ENCODE measurements at regions not wholly inside any gene's neighbourhood (a gene's known extent, or its start where the extent isn't known, plus 50 kb on each side); places are given as distances from the start of the nearest gene placed in this dataset.

DNA sequence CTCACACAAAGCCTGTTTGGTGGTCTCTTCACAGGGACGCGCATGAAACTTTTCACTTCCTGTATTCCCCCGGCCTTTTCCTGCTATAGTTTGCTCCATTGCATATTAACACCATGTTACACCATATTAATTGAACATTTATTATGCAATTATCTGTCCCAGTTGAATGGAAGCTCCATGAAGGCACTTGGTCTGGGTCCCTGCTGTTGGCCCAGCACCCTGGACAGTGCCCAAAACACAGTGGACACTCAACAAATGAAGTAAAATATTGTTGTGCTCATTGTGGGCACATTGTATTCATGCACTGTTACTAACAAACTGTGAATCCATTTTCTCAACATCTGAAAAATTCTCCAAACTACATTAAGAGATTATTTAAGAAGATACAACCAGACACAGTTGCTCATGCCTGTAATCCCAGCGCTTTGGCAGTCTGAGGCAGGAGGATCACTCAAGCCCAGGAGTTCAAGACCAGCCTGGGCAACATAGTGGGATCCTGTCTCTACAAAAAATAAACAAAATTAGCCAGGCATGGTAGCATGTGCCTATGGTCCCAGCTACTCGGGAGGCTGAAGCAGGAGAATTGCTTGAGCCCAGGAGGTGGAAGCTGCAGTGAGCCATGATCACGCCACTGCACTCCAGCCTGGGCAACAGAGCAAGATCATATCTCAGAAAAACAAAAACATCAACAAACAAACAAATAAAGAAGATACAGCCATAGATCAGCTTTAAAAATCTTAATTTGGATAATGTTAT is 292.7 kb upstream of the TENM3 start:
- Mint-ChIP-seq H3K36me3 (ENCODE audit: low read depth) (no peaks in the 10 kb centered on the region), H3K27me3 (ENCODE audit: low read depth) (no peaks in the 10 kb centered on the region), H3K4me1 (ENCODE audit: low read depth) (no peaks in the 10 kb centered on the region), H3K9me3 (peaks cover 3% of the 10 kb centered on the region), H3K4me3 (ENCODE audit: low read depth) (no peak overlapping the region), H3K27ac (no peak overlapping the region)
- DNase-seq (ENCODE audit: low spot score): no peak
- intact Hi-C loops (cut with micrococcal nuclease): no loop called here

DNA sequence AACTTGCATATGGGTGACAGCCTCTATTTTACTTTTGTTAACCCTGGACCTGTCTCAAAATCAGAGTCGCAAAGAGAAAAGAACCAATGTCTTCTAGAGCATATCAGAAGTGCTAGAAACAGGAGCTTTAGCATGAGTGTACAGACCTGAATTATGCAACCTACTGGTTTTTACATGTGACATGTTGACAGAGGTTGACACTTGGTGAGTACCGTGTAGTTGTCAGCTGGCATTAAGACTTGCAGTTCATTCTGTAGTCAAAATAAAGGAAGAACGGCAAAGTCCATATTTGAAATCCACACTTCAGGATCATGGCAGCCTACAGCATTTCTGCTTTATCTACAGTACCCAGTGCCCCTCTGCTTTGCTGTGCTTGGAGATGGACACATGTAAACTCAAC is 291.9 kb upstream of the TENM3 start:
- Mint-ChIP-seq H3K36me3 (ENCODE audit: low read depth) (no peaks in the 10 kb centered on the region), H3K4me1 (ENCODE audit: low read depth) (no peaks in the 10 kb centered on the region), H3K4me3 (ENCODE audit: low read depth) (no peak overlapping the region), H3K27ac (no peak overlapping the region), H3K27me3 (ENCODE audit: low read depth) (no peaks in the 10 kb centered on the region), H3K9me3 (peaks cover 3% of the 10 kb centered on the region)
- intact Hi-C loops (cut with micrococcal nuclease): no loop called here
- DNase-seq (ENCODE audit: low spot score): no peak

DNA sequence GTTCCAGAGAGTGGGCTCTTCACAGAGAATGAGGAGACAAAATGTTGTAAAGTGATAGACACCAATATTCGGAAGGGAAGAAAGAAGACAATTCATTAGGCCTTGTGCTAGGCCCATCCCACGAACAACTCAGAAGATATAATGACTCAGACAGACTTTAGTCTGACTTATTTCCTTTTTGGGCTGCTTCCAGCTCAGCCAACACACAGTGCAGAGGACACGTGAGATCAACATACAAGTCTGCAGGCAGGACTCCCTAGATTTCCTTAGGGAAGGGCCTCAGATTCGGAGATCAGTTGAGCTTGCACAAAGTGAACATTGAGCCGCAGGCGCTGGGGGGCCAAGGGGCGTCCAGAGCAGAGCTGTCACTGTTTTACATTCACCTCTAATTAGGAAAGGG is 290.7 kb upstream of the TENM3 start:
- Mint-ChIP-seq H3K4me1 (ENCODE audit: low read depth) (no peaks in the 10 kb centered on the region), H3K36me3 (ENCODE audit: low read depth) (no peaks in the 10 kb centered on the region), H3K27me3 (ENCODE audit: low read depth) (no peaks in the 10 kb centered on the region), H3K4me3 (ENCODE audit: low read depth) (no peak overlapping the region), H3K27ac (no peak overlapping the region), H3K9me3 (peaks cover 3% of the 10 kb centered on the region)
- intact Hi-C loops (cut with micrococcal nuclease): no loop called here
- no peak for DNase-seq (ENCODE audit: low spot score)

DNA sequence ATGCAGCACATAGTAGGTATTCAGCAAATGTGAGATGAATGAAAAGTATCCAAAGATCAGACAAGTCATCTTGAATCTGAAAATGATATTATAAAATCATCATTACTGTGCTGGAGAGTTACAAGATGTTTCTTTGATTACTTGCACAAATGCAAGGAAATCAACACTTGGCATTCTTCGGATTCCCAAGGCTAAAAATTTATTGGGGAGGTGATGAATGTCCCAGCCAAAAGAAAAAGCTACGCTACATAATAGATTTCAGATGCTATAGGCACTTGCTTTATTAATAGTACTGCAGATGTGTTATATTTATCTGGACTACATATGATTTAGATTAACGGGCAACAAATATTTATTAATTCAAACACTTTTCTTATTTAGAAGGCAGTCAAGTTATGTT is 286.7 kb upstream of the TENM3 start:
- no peak for DNase-seq (ENCODE audit: low spot score)
- Mint-ChIP-seq H3K4me1 (ENCODE audit: low read depth) (no peaks in the 10 kb centered on the region), H3K4me3 (ENCODE audit: low read depth) (no peak overlapping the region), H3K27me3 (ENCODE audit: low read depth) (no peaks in the 10 kb centered on the region), H3K27ac (no peak overlapping the region), H3K36me3 (ENCODE audit: low read depth) (no peaks in the 10 kb centered on the region), H3K9me3 (peaks cover 3% of the 10 kb centered on the region)
- intact Hi-C loops (cut with micrococcal nuclease): no loop called here

DNA sequence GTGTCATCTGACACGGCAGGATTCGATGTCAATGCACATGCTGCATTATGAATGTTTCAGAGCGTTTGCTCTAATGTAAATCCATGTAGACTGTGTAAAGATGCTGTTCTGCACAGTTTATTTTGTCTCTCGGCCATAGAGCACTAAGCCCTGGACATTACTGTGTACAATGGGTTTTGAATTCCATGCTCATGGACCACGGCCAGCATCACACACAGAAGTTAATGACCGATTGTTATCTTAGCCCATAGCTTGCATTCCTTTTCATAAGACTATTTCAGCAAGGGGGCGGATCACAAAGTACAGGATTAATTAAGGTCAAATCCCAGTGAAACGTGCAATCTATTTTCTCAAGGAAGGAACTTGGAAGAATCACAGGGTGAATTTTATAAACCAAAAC is 286.1 kb upstream of the TENM3 start:
- Mint-ChIP-seq H3K27me3 (ENCODE audit: low read depth) (no peaks in the 10 kb centered on the region), H3K4me1 (ENCODE audit: low read depth) (no peaks in the 10 kb centered on the region), H3K4me3 (ENCODE audit: low read depth) (no peak overlapping the region), H3K27ac (no peak overlapping the region), H3K9me3 (peaks cover 3% of the 10 kb centered on the region), H3K36me3 (ENCODE audit: low read depth) (no peaks in the 10 kb centered on the region)
- intact Hi-C loops (cut with micrococcal nuclease): no loop called here
- DNase-seq (ENCODE audit: low spot score): no peak

DNA sequence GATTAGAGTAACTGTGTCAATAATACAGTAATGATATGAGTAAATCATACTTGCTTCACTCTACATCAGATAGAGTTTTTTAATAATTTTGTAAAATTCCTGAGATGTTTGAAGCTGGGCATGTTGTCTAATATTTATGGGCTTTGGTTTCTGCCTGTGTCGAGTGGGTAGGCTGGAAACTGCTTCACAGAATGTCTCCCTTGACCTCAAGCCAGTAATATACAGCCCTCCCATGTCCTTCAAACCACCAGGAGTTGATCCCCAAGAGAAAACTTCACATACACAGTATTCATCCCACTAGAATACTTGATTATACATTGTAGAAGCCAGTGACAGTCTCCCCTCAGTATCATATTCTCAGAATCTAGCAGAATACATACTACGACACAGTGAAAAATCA is 284.8 kb upstream of the TENM3 start:
- Mint-ChIP-seq H3K36me3 (ENCODE audit: low read depth) (no peaks in the 10 kb centered on the region), H3K27me3 (ENCODE audit: low read depth) (no peaks in the 10 kb centered on the region), H3K4me1 (ENCODE audit: low read depth) (no peaks in the 10 kb centered on the region), H3K4me3 (ENCODE audit: low read depth) (no peak overlapping the region), H3K9me3 (no peaks in the 10 kb centered on the region), H3K27ac (no peak overlapping the region)
- intact Hi-C loops (cut with micrococcal nuclease): no loop called here
- DNase-seq (ENCODE audit: low spot score): no peak

DNA sequence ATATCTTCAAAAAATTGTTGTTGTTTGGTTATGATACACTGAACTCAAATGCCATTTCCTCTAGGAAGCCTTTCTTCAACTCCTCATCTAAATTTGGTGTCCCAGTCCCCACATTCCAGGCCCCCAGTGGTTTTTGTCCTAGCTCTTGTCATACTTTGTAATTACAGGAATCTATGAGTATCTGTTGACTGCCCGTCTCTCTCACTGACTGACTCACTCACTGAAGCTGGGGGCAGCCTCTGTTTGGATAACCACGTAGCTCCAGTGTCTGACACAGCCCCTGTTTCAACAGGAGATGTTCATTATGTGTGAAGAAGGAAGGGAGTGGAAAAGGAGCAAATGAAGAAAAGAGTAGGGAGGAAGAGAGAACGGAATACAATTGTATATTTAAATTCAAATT is 284.1 kb upstream of the TENM3 start:
- Mint-ChIP-seq H3K27ac (no peak overlapping the region), H3K9me3 (no peaks in the 10 kb centered on the region), H3K36me3 (ENCODE audit: low read depth) (no peaks in the 10 kb centered on the region), H3K4me3 (ENCODE audit: low read depth) (no peak overlapping the region), H3K4me1 (ENCODE audit: low read depth) (no peaks in the 10 kb centered on the region), H3K27me3 (ENCODE audit: low read depth) (no peaks in the 10 kb centered on the region)
- intact Hi-C loops (cut with micrococcal nuclease): no loop called here
- no peak for DNase-seq (ENCODE audit: low spot score)

DNA sequence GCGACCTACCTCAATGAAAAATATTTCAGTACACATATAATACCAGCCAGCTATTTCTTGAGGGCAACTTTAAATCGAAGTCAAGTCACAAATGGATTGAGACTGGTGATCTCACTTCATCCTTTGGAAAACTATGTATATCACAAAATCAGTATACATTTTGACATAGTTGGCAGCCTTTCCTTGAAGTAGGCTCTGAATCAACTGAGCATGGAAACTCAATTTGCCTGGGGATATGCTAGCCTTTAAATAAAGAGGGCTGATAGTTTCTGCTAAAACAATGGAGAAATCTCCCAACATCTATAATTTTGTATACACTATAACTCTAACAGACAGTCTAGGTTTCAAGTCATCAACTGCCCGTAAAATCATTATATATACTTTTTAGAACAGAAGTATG is 282.8 kb upstream of the TENM3 start:
- no peak overlapping the region for H3K27ac Mint-ChIP-seq
- H3K4me3 Mint-ChIP-seq (ENCODE audit: low read depth): no peak overlapping the region
- intact Hi-C loops (cut with micrococcal nuclease): no loop called here
- H3K36me3 Mint-ChIP-seq (ENCODE audit: low read depth): no peaks in the 10 kb centered on the region
- no peaks in the 10 kb centered on the region for H3K4me1 Mint-ChIP-seq (ENCODE audit: low read depth)
- no peaks in the 10 kb centered on the region for H3K9me3 Mint-ChIP-seq
- H3K27me3 Mint-ChIP-seq (ENCODE audit: low read depth): no peaks in the 10 kb centered on the region
- no peak for DNase-seq (ENCODE audit: low spot score)

DNA sequence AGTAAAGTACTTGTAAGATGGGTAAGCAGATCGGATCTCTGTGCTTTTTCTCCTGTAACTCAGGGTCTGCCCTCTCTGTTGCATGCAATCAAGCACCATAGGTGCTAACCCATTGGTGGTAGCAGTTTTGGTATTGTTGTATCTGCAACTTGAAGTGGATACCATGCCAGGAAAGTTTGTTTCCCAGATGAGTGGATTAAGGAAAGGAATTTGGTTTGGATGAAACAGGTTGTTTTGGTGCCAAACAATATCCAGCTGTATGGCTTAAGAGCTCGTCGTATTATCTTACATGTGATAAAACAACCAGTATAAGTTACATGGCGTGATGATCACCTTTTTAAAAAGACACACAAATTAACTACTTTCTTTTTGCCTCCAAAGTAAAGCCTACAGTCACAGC is 280.9 kb upstream of the TENM3 start:
- Mint-ChIP-seq H3K27me3 (ENCODE audit: low read depth) (no peaks in the 10 kb centered on the region), H3K4me3 (ENCODE audit: low read depth) (no peak overlapping the region), H3K9me3 (no peaks in the 10 kb centered on the region), H3K27ac (no peak overlapping the region), H3K36me3 (ENCODE audit: low read depth) (no peaks in the 10 kb centered on the region), H3K4me1 (ENCODE audit: low read depth) (no peaks in the 10 kb centered on the region)
- no peak for DNase-seq (ENCODE audit: low spot score)
- intact Hi-C loops (cut with micrococcal nuclease): no loop called here

DNA sequence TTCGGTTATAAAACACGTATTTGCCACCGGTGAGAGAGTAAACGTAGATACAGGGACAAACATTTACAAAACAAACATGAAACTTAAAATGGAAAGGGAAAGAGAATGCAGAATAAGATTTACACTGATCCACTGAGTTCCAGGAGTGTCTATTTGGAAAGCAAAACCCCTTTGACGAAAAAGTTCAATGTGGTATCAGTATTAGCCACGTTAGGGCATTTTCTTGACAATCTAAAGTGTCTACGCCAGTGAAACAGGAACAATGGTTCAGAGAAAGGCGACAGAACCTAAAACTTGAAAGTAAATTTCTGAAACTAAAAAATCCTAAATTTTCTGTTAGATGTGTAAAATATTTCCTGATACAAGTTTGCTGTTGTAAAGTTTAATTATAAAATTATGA is 278.5 kb upstream of the TENM3 start:
- Mint-ChIP-seq H3K27ac (no peak overlapping the region), H3K4me3 (ENCODE audit: low read depth) (no peak overlapping the region), H3K36me3 (ENCODE audit: low read depth) (no peaks in the 10 kb centered on the region), H3K4me1 (ENCODE audit: low read depth) (no peaks in the 10 kb centered on the region), H3K27me3 (ENCODE audit: low read depth) (no peaks in the 10 kb centered on the region), H3K9me3 (no peaks in the 10 kb centered on the region)
- intact Hi-C loops (cut with micrococcal nuclease): no loop called here
- DNase-seq (ENCODE audit: low spot score): no peak

DNA sequence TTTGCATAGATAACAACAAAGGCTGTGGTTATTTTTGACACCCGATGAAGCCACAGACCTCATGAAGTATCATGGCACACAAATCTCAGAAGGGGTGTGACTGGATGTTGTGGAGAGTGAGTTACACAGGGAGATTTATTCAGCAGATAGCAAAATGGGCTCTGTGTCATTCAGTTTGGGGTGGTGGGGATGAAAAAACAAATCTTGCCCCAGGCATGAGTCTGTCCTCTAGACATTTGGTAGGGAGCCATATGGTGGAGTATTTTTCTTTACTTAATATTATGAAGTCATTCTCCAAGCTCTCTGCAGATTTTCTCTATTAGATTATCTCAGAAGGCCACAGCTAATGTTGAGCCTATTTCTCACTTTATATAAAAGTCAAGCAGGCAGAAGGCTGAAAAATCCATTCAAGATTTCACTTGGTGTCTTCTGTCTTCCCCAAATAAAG is 277.1 kb upstream of the TENM3 start:
- Mint-ChIP-seq H3K4me3 (ENCODE audit: low read depth) (no peak overlapping the region), H3K27ac (no peak overlapping the region), H3K9me3 (peaks cover 2% of the 10 kb centered on the region), H3K4me1 (ENCODE audit: low read depth) (peaks cover 2% of the 10 kb centered on the region), H3K36me3 (ENCODE audit: low read depth) (no peaks in the 10 kb centered on the region), H3K27me3 (ENCODE audit: low read depth) (no peaks in the 10 kb centered on the region)
- intact Hi-C loops (cut with micrococcal nuclease): no loop called here
- DNase-seq (ENCODE audit: low spot score): no peak

DNA sequence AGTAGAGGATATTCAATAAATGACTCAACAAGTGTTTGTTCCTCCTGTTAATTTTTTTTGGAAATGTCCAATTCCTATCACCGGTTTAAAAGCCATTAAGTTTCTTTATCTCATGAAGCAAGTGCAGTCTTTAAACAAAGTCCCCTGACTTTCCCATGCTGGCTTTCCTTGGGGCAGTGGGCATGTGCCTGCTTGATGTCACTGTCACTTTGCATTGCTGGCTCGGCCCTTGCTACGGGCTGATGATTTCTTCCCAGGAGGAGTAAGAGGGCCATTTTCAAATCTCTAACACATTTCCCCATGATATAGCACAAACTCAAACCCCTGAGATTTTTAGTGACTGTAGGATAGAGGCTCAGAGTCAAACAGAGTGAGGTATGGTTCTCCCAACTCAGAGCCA is 275.8 kb upstream of the TENM3 start:
- no peak for DNase-seq (ENCODE audit: low spot score)
- intact Hi-C loops (cut with micrococcal nuclease): no loop called here
- H3K36me3 Mint-ChIP-seq (ENCODE audit: low read depth): no peaks in the 10 kb centered on the region
- H3K9me3 Mint-ChIP-seq: peaks cover 3% of the 10 kb centered on the region
- no peak overlapping the region for H3K4me3 Mint-ChIP-seq (ENCODE audit: low read depth)
- no peak overlapping the region for H3K27ac Mint-ChIP-seq
- H3K27me3 Mint-ChIP-seq (ENCODE audit: low read depth): no peaks in the 10 kb centered on the region
- peaks cover 2% of the 10 kb centered on the region for H3K4me1 Mint-ChIP-seq (ENCODE audit: low read depth)

DNA sequence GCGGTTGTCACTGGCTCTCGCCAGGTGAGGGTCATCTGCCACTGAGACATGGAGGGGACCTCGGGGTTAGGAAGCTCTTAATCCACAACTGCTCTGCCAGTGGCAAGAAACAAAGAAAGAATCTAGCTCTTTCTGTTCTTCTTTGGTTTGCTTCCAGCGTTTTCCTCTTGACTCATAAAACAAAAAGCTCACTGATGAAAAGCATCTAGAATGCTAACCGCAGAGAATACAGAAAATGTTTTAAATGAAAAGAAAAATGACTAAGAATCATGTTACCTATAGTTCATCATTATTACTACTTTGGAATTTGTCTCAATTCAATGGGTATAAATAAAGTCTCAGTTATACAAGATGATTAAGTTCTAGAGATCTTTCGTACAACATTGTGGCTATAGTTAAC is 274.8 kb upstream of the TENM3 start:
- H3K9me3 Mint-ChIP-seq: peaks cover 3% of the 10 kb centered on the region
- no peak for DNase-seq (ENCODE audit: low spot score)
- H3K27ac Mint-ChIP-seq: no peak overlapping the region
- no peaks in the 10 kb centered on the region for H3K36me3 Mint-ChIP-seq (ENCODE audit: low read depth)
- peaks cover 2% of the 10 kb centered on the region for H3K4me1 Mint-ChIP-seq (ENCODE audit: low read depth)
- intact Hi-C loops (cut with micrococcal nuclease): no loop called here
- H3K27me3 Mint-ChIP-seq (ENCODE audit: low read depth): no peaks in the 10 kb centered on the region
- H3K4me3 Mint-ChIP-seq (ENCODE audit: low read depth): no peak overlapping the region

DNA sequence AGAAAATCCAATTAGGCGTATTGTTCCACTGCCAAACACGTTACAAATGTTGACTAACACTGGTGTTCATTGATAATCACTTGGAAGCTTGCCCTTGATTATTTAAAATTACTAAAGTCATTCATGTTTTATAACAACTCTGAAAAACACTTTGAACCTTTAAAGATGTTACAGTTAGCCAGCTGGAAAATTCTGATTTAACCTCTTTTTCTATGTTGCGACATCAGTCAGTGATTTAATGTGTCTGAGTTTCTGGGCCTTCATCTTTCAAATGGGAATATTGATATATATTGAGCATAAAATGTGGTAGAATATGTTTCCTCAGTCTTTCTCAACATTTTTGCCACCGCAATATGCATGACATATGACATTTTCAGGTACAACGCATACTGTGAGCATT is 274.1 kb upstream of the TENM3 start:
- peaks cover 2% of the 10 kb centered on the region for H3K4me1 Mint-ChIP-seq (ENCODE audit: low read depth)
- H3K36me3 Mint-ChIP-seq (ENCODE audit: low read depth): no peaks in the 10 kb centered on the region
- H3K4me3 Mint-ChIP-seq (ENCODE audit: low read depth): no peak overlapping the region
- DNase-seq (ENCODE audit: low spot score): no peak
- no peak overlapping the region for H3K27ac Mint-ChIP-seq
- peaks cover 6% of the 10 kb centered on the region for H3K9me3 Mint-ChIP-seq
- H3K27me3 Mint-ChIP-seq (ENCODE audit: low read depth): no peaks in the 10 kb centered on the region
- intact Hi-C loops (cut with micrococcal nuclease): no loop called here

All from activated T-helper 2 cell treated with anti-CD3 and anti-CD28 coated beads, Interferon-gamma antibody, Interleukin-2, Interleukin-4, amounts not matched to agents 10 μg/mL and 5 μg/mL and 100 μg/mL, durations not matched to agents 14 hours and 24 hours and 36 hours (primary cell).